AG09319 (cell line): ENCODE measurements at regions not wholly inside any gene's neighbourhood (a gene's known extent, or its start where the extent isn't known, plus 50 kb on each side); places are given as distances from the start of the nearest gene placed in this dataset.

Experiments
- DNase-seq: peaks from one replicate; pipeline ENCODE4 v3.0.0-alpha.2; 2010; ENCODE audit warnings: low read depth; ENCODE audit errors: extremely low read depth
- TF ChIP-seq, protein P1 (sequence below): IDR thresholded peaks from 2 replicates; pipeline ENCODE4 v1.5.1; 2011; ENCODE audit warnings: low read depth, mild to moderate bottlenecking, inconsistent platforms, low read length, moderate library complexity

GRCh38 chr18:46301081-46301480 lies 196.9 kb downstream of the HAUS1 start:
- TF ChIP-seq, protein P1, sequence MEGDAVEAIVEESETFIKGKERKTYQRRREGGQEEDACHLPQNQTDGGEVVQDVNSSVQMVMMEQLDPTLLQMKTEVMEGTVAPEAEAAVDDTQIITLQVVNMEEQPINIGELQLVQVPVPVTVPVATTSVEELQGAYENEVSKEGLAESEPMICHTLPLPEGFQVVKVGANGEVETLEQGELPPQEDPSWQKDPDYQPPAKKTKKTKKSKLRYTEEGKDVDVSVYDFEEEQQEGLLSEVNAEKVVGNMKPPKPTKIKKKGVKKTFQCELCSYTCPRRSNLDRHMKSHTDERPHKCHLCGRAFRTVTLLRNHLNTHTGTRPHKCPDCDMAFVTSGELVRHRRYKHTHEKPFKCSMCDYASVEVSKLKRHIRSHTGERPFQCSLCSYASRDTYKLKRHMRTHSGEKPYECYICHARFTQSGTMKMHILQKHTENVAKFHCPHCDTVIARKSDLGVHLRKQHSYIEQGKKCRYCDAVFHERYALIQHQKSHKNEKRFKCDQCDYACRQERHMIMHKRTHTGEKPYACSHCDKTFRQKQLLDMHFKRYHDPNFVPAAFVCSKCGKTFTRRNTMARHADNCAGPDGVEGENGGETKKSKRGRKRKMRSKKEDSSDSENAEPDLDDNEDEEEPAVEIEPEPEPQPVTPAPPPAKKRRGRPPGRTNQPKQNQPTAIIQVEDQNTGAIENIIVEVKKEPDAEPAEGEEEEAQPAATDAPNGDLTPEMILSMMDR: no peak
- no peak for DNase-seq

- DNase-seq: no peak
- TF ChIP-seq, protein P1: no peak
Measured at GRCh38 chr18:46301571-46301970, 197.4 kb downstream of the HAUS1 start.

- DNase-seq: no peak
- TF ChIP-seq, protein P1: no peak
Measured at GRCh38 chr18:46302528-46303485, 198.6 kb downstream of the HAUS1 start.

DNA sequence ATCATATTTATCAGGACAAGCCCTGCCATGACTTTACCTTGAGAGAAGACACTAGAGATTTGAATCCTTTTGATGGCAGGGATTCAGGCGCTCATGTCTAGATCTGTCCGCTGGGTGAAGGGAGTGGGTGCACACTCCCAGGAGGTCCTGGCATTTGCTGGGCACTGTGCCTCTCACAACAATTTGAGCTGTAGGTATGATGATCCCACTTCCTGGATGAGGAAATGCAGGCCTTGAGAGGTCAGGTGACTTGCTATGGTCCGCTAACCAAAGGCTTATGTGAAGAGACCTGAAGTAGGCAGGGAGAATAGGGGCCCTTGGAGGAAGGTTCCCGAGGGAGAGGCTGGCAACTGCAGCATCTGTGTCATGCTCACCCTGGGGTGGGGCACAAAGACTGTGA lies 206.1 kb downstream of the HAUS1 start:
- TF ChIP-seq, protein P1: no peak
- DNase-seq: no peak

- no peak for DNase-seq
- TF ChIP-seq, protein P1: no peak
Measured at GRCh38 chr18:46310675-46311345, 206.6 kb downstream of the HAUS1 start.

DNA sequence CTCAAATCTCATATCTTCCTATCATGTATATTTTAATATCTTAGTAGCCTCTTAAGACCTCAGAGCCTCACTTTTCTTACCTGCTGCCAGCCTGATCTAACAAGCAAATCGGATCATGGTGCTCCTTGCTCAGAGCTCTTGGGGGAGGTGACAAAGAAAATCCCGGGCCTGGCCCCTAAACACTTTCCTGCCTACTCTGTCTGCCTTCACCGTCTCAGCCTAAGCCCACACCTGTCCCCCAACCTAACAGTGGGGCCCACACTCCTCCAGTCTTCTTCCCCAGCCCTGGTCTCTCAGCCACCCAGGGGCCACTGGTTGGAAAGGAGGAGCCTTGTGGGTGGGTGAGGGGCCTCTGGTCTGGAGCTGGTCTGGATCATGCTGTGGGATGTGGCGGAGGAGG lies 207.3 kb downstream of the HAUS1 start:
- TF ChIP-seq, protein P1: no peak
- DNase-seq: no peak

GRCh38 chr18:46312221-46312620 lies 208.0 kb downstream of the HAUS1 start:
- TF ChIP-seq, protein P1: no peak
- DNase-seq: no peak
